Retinal pigment epithelial cell (primary cell): ENCODE measurements at regions not wholly inside any gene's neighbourhood (a gene's known extent, or its start where the extent isn't known, plus 50 kb on each side); places are given as distances from the start of the nearest gene placed in this dataset.

Experiments
- DNase-seq: peaks from one replicate; pipeline ENCODE4 v3.0.0-alpha.2; 2010; ENCODE audit warnings: low read depth
- H3K4me3 ChIP-seq: 2 replicates; pipeline ENCODE4 v1.5.1; 2011; ENCODE audit warnings: mild to moderate bottlenecking, low read length, control low read depth, moderate library complexity
- TF ChIP-seq, protein P1 (sequence below): conservative IDR thresholded peaks from 2 replicates; pipeline ENCODE4 v1.5.1; 2011; ENCODE audit warnings: low read depth, low read length, control low read depth, inconsistent platforms

DNA sequence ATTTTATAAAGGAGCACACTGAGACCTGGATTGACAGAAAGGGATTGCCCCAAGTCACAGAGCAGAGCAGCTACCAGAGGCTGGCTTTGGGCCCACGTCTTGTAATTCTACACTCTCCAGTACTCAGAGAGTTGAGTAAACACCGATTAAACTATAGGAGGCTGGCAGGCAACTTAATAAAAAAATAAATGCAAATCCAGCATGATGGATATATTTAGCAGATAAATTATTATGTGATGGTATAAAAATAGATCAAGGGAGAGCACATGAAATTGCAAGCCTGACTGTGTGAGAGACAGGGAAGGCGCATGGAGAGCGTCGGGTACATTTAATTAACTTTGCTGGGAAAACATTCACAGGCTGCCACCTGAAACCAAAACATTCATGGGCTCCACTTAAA is 87.7 kb upstream of the CCL2 start:
- no peak overlapping the region for H3K4me3 ChIP-seq
- no peak for DNase-seq
- TF ChIP-seq, protein P1, sequence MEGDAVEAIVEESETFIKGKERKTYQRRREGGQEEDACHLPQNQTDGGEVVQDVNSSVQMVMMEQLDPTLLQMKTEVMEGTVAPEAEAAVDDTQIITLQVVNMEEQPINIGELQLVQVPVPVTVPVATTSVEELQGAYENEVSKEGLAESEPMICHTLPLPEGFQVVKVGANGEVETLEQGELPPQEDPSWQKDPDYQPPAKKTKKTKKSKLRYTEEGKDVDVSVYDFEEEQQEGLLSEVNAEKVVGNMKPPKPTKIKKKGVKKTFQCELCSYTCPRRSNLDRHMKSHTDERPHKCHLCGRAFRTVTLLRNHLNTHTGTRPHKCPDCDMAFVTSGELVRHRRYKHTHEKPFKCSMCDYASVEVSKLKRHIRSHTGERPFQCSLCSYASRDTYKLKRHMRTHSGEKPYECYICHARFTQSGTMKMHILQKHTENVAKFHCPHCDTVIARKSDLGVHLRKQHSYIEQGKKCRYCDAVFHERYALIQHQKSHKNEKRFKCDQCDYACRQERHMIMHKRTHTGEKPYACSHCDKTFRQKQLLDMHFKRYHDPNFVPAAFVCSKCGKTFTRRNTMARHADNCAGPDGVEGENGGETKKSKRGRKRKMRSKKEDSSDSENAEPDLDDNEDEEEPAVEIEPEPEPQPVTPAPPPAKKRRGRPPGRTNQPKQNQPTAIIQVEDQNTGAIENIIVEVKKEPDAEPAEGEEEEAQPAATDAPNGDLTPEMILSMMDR, result no peak

DNA sequence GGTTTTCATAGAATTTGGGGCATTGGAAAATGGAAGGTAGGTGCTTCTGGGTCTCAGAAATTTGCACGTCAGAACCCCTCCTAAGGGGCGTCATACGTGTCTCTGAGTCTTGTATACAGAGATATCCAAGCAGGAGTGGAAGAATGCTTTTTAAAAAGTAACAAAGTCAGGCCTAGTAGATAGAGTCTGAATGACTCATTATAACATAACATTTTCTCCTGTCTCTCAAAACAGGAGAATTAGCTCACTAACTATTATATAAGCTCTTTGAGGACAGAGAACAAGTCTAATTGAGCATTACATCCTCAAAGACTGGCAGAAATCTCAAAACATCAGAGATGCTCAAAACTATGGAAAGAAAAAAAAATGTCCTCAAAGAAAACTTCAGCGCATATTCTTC is 86.1 kb upstream of the CCL2 start:
- DNase-seq, result no peak
- TF ChIP-seq, protein P1, result no peak
- no peak overlapping the region for H3K4me3 ChIP-seq

DNA sequence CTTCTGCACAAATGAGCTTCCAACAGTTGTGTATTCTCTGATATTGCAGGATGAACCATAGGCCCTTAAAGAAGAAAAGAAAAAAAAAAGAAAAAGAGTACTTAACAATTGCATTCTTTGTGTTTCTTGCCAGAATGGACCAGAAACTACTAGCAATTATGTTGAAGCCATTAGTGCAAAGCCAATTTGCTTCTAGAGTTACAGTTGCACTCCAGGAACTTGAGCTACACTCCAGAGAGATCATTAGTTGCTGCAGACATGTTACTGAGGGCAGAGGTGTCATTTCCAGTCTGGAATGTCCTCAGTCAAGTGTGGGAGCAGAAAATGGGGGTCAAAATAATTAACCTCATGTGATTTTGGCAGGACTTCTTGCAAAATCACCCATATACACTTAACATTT is 85.6 kb upstream of the CCL2 start:
- TF ChIP-seq, protein P1, result no peak
- no peak for DNase-seq
- no peak overlapping the region for H3K4me3 ChIP-seq

DNA sequence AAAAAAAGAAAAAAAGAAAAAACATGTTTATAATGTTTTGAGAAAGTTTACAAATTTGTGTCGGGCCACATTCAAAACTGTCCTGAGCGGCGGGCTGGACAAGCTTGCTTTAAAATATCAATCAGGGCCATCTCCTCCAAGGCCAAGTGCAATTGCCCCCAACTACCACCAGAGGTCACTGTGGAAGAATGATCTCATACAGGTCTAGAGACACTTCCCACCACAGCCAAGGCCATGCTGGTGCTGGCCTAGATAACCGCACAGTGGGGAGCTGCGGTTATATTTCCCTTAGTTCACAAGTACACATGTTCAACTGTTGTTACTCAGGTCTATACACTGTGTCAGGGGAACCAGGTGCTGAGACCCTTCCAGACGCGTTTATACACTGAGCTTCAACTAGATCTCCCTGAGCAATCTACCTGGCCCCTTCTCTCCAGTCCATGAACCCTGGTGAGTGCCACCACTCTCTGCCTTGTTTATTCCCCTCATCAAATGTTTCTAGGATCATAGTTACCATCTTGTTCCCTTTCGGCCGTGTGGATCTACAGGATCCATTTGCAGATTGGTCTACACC is 83.8 kb upstream of the CCL2 start:
- TF ChIP-seq, protein P1, result peak; percentile 96
- H3K4me3 ChIP-seq, result no peak overlapping the region
- DNase-seq, result no peak

DNA sequence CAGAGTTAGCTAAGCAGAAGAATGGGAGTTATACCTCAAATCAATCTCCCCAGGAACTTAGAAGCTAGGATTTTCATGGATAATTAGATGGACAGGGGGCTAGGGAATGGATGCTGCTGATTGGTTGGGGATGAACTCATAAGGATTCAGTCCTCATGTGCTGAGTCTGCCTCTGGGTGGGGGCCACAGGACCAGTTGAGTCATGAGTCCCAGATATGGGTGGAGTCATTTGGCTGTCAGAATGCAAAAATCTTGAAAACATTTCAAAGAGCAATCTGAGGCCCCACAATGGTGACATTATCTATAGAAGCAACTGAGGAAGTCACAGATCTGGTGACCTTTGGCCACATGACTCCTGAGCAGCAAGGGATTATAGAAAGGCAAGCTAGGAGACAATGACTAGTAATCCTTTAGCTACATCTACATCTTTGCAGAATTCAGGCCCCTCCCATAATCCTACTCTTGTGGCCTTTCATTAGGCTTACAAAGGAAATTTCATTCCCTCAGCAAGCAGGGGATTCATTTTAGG is 82.6 kb upstream of the CCL2 start:
- DNase-seq, result no peak
- H3K4me3 ChIP-seq, result no peak overlapping the region
- TF ChIP-seq, protein P1, result no peak

DNA sequence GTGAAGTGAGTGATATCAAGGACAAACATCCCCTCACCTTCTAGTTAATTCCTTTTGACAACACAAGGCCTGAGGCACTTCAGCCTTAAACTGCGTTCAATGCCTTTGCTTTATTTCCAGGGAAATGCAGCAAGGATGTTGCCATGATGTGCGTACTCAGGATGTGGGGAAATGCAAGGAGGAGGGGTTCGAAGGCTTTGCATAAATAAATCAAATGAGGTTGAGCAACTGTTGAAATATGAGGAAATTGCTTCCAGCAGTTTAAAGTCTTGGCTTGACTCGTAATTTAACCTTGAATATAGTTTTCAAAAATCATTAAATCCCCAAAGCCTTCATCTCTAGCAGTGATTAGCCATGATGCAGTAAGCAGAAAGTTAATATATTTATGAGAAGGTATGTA is 81.8 kb upstream of the CCL2 start:
- TF ChIP-seq, protein P1, result no peak
- no peak for DNase-seq
- H3K4me3 ChIP-seq, result no peak overlapping the region

DNA sequence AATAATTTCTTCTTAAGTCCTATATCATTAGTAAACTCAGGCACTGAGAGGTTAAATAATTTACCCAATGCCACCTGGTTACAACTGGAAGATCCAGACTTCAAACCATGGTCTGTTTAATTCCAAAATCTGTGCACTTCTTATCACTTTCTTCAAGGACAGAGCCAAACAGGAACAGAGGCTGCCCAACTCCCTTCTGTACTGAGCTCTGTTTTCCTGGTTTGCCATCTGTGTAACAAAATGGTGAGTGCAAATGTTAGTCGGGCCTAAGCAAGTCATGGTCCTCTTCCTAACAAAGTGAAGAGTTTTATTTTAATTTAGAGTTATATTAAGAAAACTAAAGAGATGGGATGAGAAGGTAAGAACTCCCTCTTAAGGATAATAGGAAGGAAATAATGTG is 80.6 kb upstream of the CCL2 start:
- DNase-seq, result no peak
- TF ChIP-seq, protein P1, result no peak

More for the DNA sequence above, 80.6 kb upstream of the CCL2 start:
- no peak overlapping the region for H3K4me3 ChIP-seq
